ENCODE measurements at regions not wholly inside any gene's neighbourhood (a gene's known extent, or its start where the extent isn't known, plus 50 kb on each side); places are given as distances from the start of the nearest gene placed in this dataset.

DNA sequence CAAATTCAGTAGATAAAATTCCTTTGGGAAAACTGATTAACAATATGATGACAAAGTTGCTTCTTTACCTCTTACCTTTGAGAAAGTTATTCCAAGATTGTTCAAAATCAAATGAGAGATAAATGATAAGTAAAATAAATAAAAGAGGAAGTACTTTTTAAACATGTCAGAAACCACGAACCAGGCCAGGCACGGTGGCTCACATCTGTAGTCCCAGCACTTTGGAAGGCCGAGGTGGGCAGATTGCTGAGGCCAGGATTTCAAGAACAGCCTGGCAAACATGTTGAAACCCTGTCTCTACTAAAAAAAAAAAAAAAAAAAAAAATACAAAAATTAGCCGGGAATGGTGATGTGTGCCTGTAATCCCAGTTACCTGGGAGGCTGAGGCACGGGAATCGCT, 296.6 kb downstream of the HGF start:
- no peaks in the 10 kb centered on the region for H3K4me1 Mint-ChIP-seq
- H3K36me3 Mint-ChIP-seq = no peaks in the 10 kb centered on the region
- POLR2A ChIA-PET = no interaction called here
- TF ChIP-seq, protein P1, sequence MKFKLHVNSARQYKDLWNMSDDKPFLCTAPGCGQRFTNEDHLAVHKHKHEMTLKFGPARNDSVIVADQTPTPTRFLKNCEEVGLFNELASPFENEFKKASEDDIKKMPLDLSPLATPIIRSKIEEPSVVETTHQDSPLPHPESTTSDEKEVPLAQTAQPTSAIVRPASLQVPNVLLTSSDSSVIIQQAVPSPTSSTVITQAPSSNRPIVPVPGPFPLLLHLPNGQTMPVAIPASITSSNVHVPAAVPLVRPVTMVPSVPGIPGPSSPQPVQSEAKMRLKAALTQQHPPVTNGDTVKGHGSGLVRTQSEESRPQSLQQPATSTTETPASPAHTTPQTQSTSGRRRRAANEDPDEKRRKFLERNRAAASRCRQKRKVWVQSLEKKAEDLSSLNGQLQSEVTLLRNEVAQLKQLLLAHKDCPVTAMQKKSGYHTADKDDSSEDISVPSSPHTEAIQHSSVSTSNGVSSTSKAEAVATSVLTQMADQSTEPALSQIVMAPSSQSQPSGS (CRISPR knock-in tag; IDR thresholded peaks at IDR 0.05; ENCODE audit: borderline replicate concordance, low read depth) = no peak
- TF ChIP-seq ATF1 (CRISPR knock-in tag; IDR thresholded peaks at IDR 0.05) (no peak), IRF2 (CRISPR knock-in tag; IDR thresholded peaks at IDR 0.05; ENCODE audit: borderline replicate concordance, low read depth) (no peak), ZNF396 (CRISPR knock-in tag; IDR thresholded peaks at IDR 0.05; ENCODE audit: borderline replicate concordance) (no peak), GTF2I (CRISPR knock-in tag; conservative IDR thresholded peaks at IDR 0.05) (no peak), NR1H2 (CRISPR knock-in tag; IDR thresholded peaks at IDR 0.05) (no peak), ZNF219 (CRISPR knock-in tag; IDR thresholded peaks at IDR 0.05; ENCODE audit: borderline replicate concordance) (no peak), KAT7 (CRISPR knock-in tag; IDR thresholded peaks at IDR 0.05; ENCODE audit: borderline replicate concordance) (no peak), CREB1 (CRISPR knock-in tag; IDR thresholded peaks at IDR 0.05) (no peak), ZNF121 (CRISPR knock-in tag; IDR thresholded peaks at IDR 0.05) (no peak)
- TF ChIP-seq, protein P2, sequence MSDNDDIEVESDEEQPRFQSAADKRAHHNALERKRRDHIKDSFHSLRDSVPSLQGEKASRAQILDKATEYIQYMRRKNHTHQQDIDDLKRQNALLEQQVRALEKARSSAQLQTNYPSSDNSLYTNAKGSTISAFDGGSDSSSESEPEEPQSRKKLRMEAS (CRISPR knock-in tag; IDR thresholded peaks at IDR 0.05) = no peak
- TF ChIP-seq, protein P3, sequence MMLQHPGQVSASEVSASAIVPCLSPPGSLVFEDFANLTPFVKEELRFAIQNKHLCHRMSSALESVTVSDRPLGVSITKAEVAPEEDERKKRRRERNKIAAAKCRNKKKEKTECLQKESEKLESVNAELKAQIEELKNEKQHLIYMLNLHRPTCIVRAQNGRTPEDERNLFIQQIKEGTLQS (CRISPR knock-in tag; conservative IDR thresholded peaks at IDR 0.05) = no peak
- TF ChIP-seq, protein P4, sequence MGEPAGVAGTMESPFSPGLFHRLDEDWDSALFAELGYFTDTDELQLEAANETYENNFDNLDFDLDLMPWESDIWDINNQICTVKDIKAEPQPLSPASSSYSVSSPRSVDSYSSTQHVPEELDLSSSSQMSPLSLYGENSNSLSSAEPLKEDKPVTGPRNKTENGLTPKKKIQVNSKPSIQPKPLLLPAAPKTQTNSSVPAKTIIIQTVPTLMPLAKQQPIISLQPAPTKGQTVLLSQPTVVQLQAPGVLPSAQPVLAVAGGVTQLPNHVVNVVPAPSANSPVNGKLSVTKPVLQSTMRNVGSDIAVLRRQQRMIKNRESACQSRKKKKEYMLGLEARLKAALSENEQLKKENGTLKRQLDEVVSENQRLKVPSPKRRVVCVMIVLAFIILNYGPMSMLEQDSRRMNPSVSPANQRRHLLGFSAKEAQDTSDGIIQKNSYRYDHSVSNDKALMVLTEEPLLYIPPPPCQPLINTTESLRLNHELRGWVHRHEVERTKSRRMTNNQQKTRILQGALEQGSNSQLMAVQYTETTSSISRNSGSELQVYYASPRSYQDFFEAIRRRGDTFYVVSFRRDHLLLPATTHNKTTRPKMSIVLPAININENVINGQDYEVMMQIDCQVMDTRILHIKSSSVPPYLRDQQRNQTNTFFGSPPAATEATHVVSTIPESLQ (CRISPR knock-in tag; IDR thresholded peaks at IDR 0.05) = no peak
- TF ChIP-seq, protein P5, sequence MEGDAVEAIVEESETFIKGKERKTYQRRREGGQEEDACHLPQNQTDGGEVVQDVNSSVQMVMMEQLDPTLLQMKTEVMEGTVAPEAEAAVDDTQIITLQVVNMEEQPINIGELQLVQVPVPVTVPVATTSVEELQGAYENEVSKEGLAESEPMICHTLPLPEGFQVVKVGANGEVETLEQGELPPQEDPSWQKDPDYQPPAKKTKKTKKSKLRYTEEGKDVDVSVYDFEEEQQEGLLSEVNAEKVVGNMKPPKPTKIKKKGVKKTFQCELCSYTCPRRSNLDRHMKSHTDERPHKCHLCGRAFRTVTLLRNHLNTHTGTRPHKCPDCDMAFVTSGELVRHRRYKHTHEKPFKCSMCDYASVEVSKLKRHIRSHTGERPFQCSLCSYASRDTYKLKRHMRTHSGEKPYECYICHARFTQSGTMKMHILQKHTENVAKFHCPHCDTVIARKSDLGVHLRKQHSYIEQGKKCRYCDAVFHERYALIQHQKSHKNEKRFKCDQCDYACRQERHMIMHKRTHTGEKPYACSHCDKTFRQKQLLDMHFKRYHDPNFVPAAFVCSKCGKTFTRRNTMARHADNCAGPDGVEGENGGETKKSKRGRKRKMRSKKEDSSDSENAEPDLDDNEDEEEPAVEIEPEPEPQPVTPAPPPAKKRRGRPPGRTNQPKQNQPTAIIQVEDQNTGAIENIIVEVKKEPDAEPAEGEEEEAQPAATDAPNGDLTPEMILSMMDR (IDR thresholded peaks at IDR 0.05) = no peak
- TF ChIP-seq, protein P6, sequence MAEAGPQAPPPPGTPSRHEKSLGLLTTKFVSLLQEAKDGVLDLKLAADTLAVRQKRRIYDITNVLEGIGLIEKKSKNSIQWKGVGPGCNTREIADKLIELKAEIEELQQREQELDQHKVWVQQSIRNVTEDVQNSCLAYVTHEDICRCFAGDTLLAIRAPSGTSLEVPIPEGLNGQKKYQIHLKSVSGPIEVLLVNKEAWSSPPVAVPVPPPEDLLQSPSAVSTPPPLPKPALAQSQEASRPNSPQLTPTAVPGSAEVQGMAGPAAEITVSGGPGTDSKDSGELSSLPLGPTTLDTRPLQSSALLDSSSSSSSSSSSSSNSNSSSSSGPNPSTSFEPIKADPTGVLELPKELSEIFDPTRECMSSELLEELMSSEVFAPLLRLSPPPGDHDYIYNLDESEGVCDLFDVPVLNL (CRISPR knock-in tag; IDR thresholded peaks at IDR 0.05; ENCODE audit: borderline replicate concordance, low read depth) = no peak
- TF ChIP-seq, protein P7, sequence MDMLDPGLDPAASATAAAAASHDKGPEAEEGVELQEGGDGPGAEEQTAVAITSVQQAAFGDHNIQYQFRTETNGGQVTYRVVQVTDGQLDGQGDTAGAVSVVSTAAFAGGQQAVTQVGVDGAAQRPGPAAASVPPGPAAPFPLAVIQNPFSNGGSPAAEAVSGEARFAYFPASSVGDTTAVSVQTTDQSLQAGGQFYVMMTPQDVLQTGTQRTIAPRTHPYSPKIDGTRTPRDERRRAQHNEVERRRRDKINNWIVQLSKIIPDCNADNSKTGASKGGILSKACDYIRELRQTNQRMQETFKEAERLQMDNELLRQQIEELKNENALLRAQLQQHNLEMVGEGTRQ (CRISPR knock-in tag; IDR thresholded peaks at IDR 0.05) = no peak
- TF ChIP-seq, protein P8, sequence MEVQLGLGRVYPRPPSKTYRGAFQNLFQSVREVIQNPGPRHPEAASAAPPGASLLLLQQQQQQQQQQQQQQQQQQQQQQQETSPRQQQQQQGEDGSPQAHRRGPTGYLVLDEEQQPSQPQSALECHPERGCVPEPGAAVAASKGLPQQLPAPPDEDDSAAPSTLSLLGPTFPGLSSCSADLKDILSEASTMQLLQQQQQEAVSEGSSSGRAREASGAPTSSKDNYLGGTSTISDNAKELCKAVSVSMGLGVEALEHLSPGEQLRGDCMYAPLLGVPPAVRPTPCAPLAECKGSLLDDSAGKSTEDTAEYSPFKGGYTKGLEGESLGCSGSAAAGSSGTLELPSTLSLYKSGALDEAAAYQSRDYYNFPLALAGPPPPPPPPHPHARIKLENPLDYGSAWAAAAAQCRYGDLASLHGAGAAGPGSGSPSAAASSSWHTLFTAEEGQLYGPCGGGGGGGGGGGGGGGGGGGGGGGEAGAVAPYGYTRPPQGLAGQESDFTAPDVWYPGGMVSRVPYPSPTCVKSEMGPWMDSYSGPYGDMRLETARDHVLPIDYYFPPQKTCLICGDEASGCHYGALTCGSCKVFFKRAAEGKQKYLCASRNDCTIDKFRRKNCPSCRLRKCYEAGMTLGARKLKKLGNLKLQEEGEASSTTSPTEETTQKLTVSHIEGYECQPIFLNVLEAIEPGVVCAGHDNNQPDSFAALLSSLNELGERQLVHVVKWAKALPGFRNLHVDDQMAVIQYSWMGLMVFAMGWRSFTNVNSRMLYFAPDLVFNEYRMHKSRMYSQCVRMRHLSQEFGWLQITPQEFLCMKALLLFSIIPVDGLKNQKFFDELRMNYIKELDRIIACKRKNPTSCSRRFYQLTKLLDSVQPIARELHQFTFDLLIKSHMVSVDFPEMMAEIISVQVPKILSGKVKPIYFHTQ (CRISPR knock-in tag; IDR thresholded peaks at IDR 0.05) = no peak
- TF ChIP-seq, protein P9, sequence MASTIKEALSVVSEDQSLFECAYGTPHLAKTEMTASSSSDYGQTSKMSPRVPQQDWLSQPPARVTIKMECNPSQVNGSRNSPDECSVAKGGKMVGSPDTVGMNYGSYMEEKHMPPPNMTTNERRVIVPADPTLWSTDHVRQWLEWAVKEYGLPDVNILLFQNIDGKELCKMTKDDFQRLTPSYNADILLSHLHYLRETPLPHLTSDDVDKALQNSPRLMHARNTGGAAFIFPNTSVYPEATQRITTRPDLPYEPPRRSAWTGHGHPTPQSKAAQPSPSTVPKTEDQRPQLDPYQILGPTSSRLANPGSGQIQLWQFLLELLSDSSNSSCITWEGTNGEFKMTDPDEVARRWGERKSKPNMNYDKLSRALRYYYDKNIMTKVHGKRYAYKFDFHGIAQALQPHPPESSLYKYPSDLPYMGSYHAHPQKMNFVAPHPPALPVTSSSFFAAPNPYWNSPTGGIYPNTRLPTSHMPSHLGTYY (CRISPR knock-in tag; IDR thresholded peaks at IDR 0.05) = no peak
- H3K9me3 Mint-ChIP-seq = 0 out of 2 replicates have a peak, but pooled peaks cover 2% of the 10 kb centered on the region
- H3K27me3 Mint-ChIP-seq (ENCODE audit: low read depth) = no peaks in the 10 kb centered on the region
- H3K27ac Mint-ChIP-seq = no peak overlapping the region
- no peak for ATAC-seq
- no peak for DNase-seq (ENCODE audit: low spot score)
- H3K4me3 Mint-ChIP-seq = no peak overlapping the region
- CTCF ChIA-PET = no interaction called here
